HPDE6-E6E7 (cell line): ENCODE measurements at regions not wholly inside any gene's neighbourhood (a gene's known extent, or its start where the extent isn't known, plus 50 kb on each side); places are given as distances from the start of the nearest gene placed in this dataset.
"Not testable (repeated sequence)": the region's sequence is repeated elsewhere in the genome, so short reads cannot be mapped to it uniquely, and the experiment has no call there.

ENCODE experiments used
- DNase-seq: peaks from one replicate; pipeline ENCODE4 v3.0.0; 2011; ENCODE audit warnings: missing footprints; ENCODE audit errors: extremely low spot score

GRCh38 chr2:144920755-144921530, 401.0 kb upstream of the ZEB2 start:
- no peak for DNase-seq

GRCh38 chr2:144914622-144915318, 394.9 kb upstream of the ZEB2 start:
- DNase-seq, result no peak

GRCh38 chr2:144914113-144914512, 394.2 kb upstream of the ZEB2 start:
- DNase-seq, result no peak

- no peak for DNase-seq
Measured at GRCh38 chr2:144912206-144912605, 392.3 kb upstream of the ZEB2 start.

GRCh38 chr2:144905956-144906355, 386.0 kb upstream of the ZEB2 start:
- no peak for DNase-seq

- DNase-seq, result no peak
Measured at GRCh38 chr2:144904612-144905011, 384.7 kb upstream of the ZEB2 start.

- not testable (repeated sequence) for DNase-seq
Measured at GRCh38 chr2:144903045-144903444, 383.1 kb upstream of the ZEB2 start.

GRCh38 chr2:144901386-144901785, 381.5 kb upstream of the ZEB2 start:
- not testable (repeated sequence) for DNase-seq

- no peak for DNase-seq
Measured at GRCh38 chr2:144896341-144896740, 376.4 kb upstream of the ZEB2 start.

GRCh38 chr2:144894612-144895599, 375.0 kb upstream of the ZEB2 start:
- DNase-seq, result no peak

GRCh38 chr2:144893464-144893863, 373.5 kb upstream of the ZEB2 start:
- no peak for DNase-seq

- peak; percentile 17 for DNase-seq
Measured at GRCh38 chr2:144890828-144891227, 370.9 kb upstream of the ZEB2 start.

- no peak for DNase-seq
Measured at GRCh38 chr2:144889348-144889747, 369.4 kb upstream of the ZEB2 start.

- no peak for DNase-seq
Measured at GRCh38 chr2:144886862-144887261, 366.9 kb upstream of the ZEB2 start.

GRCh38 chr2:144877893-144878292, 358.0 kb upstream of the ZEB2 start:
- DNase-seq, result no peak

- DNase-seq, result no peak
Measured at GRCh38 chr2:144876013-144876412, 356.1 kb upstream of the ZEB2 start.

- no peak for DNase-seq
Measured at GRCh38 chr2:144875290-144875969, 355.5 kb upstream of the ZEB2 start.

GRCh38 chr2:144865670-144866069, 345.8 kb upstream of the ZEB2 start:
- DNase-seq, result no peak

- no peak for DNase-seq
Measured at GRCh38 chr2:144859716-144860115, 339.8 kb upstream of the ZEB2 start.

- DNase-seq, result no peak
Measured at GRCh38 chr2:144858211-144858610, 338.3 kb upstream of the ZEB2 start.

- DNase-seq, result no peak
Measured at GRCh38 chr2:144854596-144854995, 334.7 kb upstream of the ZEB2 start.
